ENCODE measurements at regions not wholly inside any gene's neighbourhood (a gene's known extent, or its start where the extent isn't known, plus 50 kb on each side); places are given as distances from the start of the nearest gene placed in this dataset.
A peak's percentile ranks its signal among the peaks of the same experiment; 100 is the strongest.
"Not testable (repeated sequence)": the region's sequence is repeated elsewhere in the genome, so short reads cannot be mapped to it uniquely, and the experiment has no call there.

DNA sequence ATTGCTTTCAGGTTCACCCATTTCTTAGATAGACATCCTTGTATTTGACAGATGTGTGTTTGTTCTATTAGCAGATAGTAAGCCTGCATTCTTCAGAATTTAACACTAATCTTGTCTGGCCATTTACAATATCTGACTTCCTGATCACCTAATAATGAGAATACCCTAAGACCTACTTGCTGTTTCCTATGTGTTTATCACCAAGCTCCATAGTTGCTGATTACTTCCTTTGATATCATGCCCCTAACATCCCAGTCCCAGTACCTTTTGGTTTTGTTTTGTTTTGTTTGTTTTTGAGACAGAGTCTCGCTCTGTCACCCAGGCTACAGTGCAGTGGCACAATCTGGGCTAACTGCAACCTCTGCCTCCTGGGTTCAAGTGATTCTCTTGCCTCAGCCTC is 143.6 kb upstream of the DST start:
- Histone ChIP-seq H3K79me2 (ENCODE audit: insufficient read depth, low read length) (peaks cover 2% of the 10 kb centered on the region; the same call in 1 of the 2 replicates), H2BK12ac (ENCODE audit: insufficient read length, low read depth, low read length) (no peak overlapping the region), H2AK5ac (ENCODE audit: insufficient read length, low read length) (no peak overlapping the region), H2AFZ (ENCODE audit: low read length) (no peak overlapping the region), H3K4me1 (ENCODE audit: insufficient read depth, low read length) (no peaks in the 10 kb centered on the region; the same call in 1 of the 2 replicates), H4K91ac (ENCODE audit: insufficient read length, low read depth, low read length) (no peak overlapping the region), H3K9ac (ENCODE audit: extremely low read depth, insufficient read length, low read length) (no peak overlapping the region), H3K79me1 (ENCODE audit: insufficient read depth, low read depth, low read length, poor library complexity, severe bottlenecking) (no peaks in the 10 kb centered on the region), H3K23me2 (ENCODE audit: insufficient read length, low read depth, low read length, poor library complexity, severe bottlenecking) (no peaks in the 10 kb centered on the region), H2BK15ac (ENCODE audit: low read depth, low read length) (no peak overlapping the region), H2BK120ac (ENCODE audit: low read depth, low read length, poor library complexity, severe bottlenecking) (no peak overlapping the region), H3K27me3 (ENCODE audit: insufficient read depth, low read length) (no peaks in the 10 kb centered on the region), H3K27ac (ENCODE audit: insufficient read length, low read depth, low read length) (no peak overlapping the region), H3K23ac (ENCODE audit: insufficient read length, low read depth, low read length) (no peak overlapping the region), H2BK5ac (ENCODE audit: insufficient read length, low read length) (no peak overlapping the region), H2BK20ac (ENCODE audit: low read depth, low read length, poor library complexity, severe bottlenecking) (no peak overlapping the region), H3K56ac (ENCODE audit: insufficient read length, low read depth, low read length) (no peak overlapping the region), H3K4ac (ENCODE audit: low read depth, low read length) (no peak overlapping the region), H4K5ac (ENCODE audit: insufficient read length, low read depth, low read length) (no peak overlapping the region), H4K8ac (replicated peaks; ENCODE audit: insufficient read length, low read depth, low read length) (no peak overlapping the region), H3K14ac (ENCODE audit: insufficient read depth, low read length) (no peak overlapping the region), H4K20me1 (ENCODE audit: control insufficient read depth, insufficient read depth, insufficient read length) (no peaks in the 10 kb centered on the region), H3K4me2 (ENCODE audit: insufficient read depth, insufficient read length, low read length) (no peak overlapping the region), H3K18ac (ENCODE audit: insufficient read length, low read depth, low read length) (no peak overlapping the region), H3T11ph (ENCODE audit: low read length) (no peak overlapping the region), H3K9me3 (ENCODE audit: control insufficient read depth, low read depth, low read length) (no peaks in the 10 kb centered on the region)
- no CpG with 5 or more reads among the region's 1 CpG for WGBS (ENCODE audit: extremely low coverage, insufficient read length, low lambda C conversion rate)
- Mint-ChIP-seq H3K27ac (peak overlapping the region in 1 of 3 experiments; percentile 4; a peak in 3 of 7 replicates), H3K9me3 (peaks cover 15% of the 10 kb centered on the region in 2 experiments), H3K36me3 (ENCODE audit: insufficient read depth in 1 of 3, low read depth in 3 of 3) (peaks cover 12 to 25% (median 23%) of the 10 kb centered on the region in 3 experiments), H3K27me3 (ENCODE audit: low read depth) (no peaks in the 10 kb centered on the region), H3K4me3 (no peak overlapping the region), H3K4me1 (peaks cover 24 to 26% of the 10 kb centered on the region in 2 experiments)
- TF ChIP-seq, protein P1, sequence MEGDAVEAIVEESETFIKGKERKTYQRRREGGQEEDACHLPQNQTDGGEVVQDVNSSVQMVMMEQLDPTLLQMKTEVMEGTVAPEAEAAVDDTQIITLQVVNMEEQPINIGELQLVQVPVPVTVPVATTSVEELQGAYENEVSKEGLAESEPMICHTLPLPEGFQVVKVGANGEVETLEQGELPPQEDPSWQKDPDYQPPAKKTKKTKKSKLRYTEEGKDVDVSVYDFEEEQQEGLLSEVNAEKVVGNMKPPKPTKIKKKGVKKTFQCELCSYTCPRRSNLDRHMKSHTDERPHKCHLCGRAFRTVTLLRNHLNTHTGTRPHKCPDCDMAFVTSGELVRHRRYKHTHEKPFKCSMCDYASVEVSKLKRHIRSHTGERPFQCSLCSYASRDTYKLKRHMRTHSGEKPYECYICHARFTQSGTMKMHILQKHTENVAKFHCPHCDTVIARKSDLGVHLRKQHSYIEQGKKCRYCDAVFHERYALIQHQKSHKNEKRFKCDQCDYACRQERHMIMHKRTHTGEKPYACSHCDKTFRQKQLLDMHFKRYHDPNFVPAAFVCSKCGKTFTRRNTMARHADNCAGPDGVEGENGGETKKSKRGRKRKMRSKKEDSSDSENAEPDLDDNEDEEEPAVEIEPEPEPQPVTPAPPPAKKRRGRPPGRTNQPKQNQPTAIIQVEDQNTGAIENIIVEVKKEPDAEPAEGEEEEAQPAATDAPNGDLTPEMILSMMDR (conservative IDR thresholded peaks at IDR 0.05) = no peak
- DNase-seq = no peak

DNA sequence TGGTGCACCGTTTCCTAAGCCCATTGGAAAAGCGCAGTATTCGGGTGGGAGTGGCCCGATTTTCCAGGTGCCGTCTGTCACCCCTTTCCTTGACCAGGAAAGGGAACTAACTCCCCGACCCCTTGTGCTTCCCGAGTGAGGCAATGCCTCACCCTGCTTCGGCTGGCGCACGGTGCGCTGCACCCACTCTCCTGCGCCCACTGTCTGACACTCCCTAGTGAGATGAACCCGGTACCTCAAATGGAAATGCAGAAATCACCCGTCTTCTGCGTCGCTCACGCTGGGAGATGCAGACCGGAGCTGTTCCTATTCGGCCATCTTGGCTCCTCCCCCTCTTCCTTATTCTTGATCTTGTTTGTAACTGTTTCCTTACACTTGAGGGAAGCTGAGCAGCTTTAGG is 142.8 kb upstream of the DST start:
- H3K27ac ChIP-seq (ENCODE audit: insufficient read length, low read depth, low read length); H2BK15ac ChIP-seq (ENCODE audit: low read depth, low read length): not testable (repeated sequence)
- peak overlapping the region in 1 of 2 experiments; percentile 91; a peak in 2 of 5 replicates for H3K4me3 Mint-ChIP-seq

More for the DNA sequence above, 142.8 kb upstream of the DST start:
- not testable (repeated sequence) for H3K14ac ChIP-seq (ENCODE audit: insufficient read depth, low read length); H4K20me1 ChIP-seq (ENCODE audit: control insufficient read depth, insufficient read depth, insufficient read length); H3K56ac ChIP-seq (ENCODE audit: insufficient read length, low read depth, low read length); H3K4ac ChIP-seq (ENCODE audit: low read depth, low read length); H3K23ac ChIP-seq (ENCODE audit: insufficient read length, low read depth, low read length); H2BK120ac ChIP-seq (ENCODE audit: low read depth, low read length, poor library complexity, severe bottlenecking); H2BK20ac ChIP-seq (ENCODE audit: low read depth, low read length, poor library complexity, severe bottlenecking); H4K5ac ChIP-seq (ENCODE audit: insufficient read length, low read depth, low read length); H3K79me1 ChIP-seq (ENCODE audit: insufficient read depth, low read depth, low read length, poor library complexity, severe bottlenecking); H4K8ac ChIP-seq (replicated peaks; ENCODE audit: insufficient read length, low read depth, low read length); H3K27me3 Mint-ChIP-seq (ENCODE audit: low read depth); H3K4me2 ChIP-seq (ENCODE audit: insufficient read depth, insufficient read length, low read length); H2BK5ac ChIP-seq (ENCODE audit: insufficient read length, low read length); H2BK12ac ChIP-seq (ENCODE audit: insufficient read length, low read depth, low read length); H3K4me1 ChIP-seq (ENCODE audit: insufficient read depth, low read length); H3K9me3 ChIP-seq (ENCODE audit: control insufficient read depth, low read depth, low read length); H3K18ac ChIP-seq (ENCODE audit: insufficient read length, low read depth, low read length); H2AFZ ChIP-seq (ENCODE audit: low read length); H3T11ph ChIP-seq (ENCODE audit: low read length); H3K27me3 ChIP-seq (ENCODE audit: insufficient read depth, low read length); H3K9ac ChIP-seq (ENCODE audit: extremely low read depth, insufficient read length, low read length); H3K79me2 ChIP-seq (ENCODE audit: insufficient read depth, low read length); DNase-seq; H2AK5ac ChIP-seq (ENCODE audit: insufficient read length, low read length); H3K23me2 ChIP-seq (ENCODE audit: insufficient read length, low read depth, low read length, poor library complexity, severe bottlenecking); H4K91ac ChIP-seq (ENCODE audit: insufficient read length, low read depth, low read length)
- H3K9me3 Mint-ChIP-seq = peaks cover 17 to 18% of the 10 kb centered on the region in 2 experiments
- H3K36me3 Mint-ChIP-seq (ENCODE audit: insufficient read depth in 1 of 3, low read depth in 3 of 3) = peaks cover 15 to 25% (median 23%) of the 10 kb centered on the region in 3 experiments
- peak overlapping the region; percentile 17 to 97 (median 94); a peak in 6 of 7 replicates for H3K27ac Mint-ChIP-seq
- WGBS (ENCODE audit: extremely low coverage, insufficient read length, low lambda C conversion rate) = no CpG with 5 or more reads among the region's 19 CpGs
- H3K4me1 Mint-ChIP-seq = peaks cover 16 to 20% of the 10 kb centered on the region in 2 experiments
